ENCODE measurements at regions not wholly inside any gene's neighbourhood (a gene's known extent, or its start where the extent isn't known, plus 50 kb on each side); places are given as distances from the start of the nearest gene placed in this dataset.

DNA sequence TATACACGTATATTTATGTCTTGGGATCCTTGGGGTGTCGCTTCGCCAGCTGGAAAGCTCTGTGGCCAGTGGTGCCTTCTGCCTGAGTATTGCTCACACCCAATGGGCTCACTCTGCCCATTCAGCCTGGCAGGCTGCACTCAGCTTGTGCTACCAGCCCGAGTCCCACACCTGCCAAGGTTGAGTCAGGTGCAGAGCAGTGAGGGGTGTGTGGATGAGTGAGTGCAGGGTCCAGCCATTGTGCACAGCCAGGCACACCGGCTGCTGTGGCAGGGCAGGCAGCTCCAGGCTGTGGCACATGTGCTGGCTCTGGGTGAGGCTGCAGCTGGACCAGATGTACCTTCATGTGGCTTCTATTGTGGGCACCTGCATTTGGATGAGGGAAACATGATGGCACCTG lies 496.9 kb upstream of the LINC00305 start:
- no peak for TF ChIP-seq CTCF (conservative IDR thresholded peaks at IDR 0.05 in 1 of 2, IDR thresholded peaks at IDR 0.05 in 1 of 2; ENCODE audit: extremely low read depth in 1 of 2, insufficient read depth in 1 of 2, low read depth in 1 of 2, low read length in 2 of 2)
- TF ChIP-seq EZH2 (IDR thresholded peaks at IDR 0.05; ENCODE audit: borderline replicate concordance, low read length), result no peak

All from mammary epithelial cell (primary cell).